Keratinocyte (primary cell): ENCODE measurements at regions not wholly inside any gene's neighbourhood (a gene's known extent, or its start where the extent isn't known, plus 50 kb on each side); places are given as distances from the start of the nearest gene placed in this dataset.

Experiments used
- DNase-seq: peaks from one replicate; pipeline ENCODE4 v3.0.0-alpha.2; 2011; ENCODE audit warnings: low read depth, missing footprints, low spot score
- FAIRE-seq: peaks from 2 replicates; lab custom pipeline; 2011; peaks lifted over from hg19 to GRCh38; lab: Jason Lieb, UNC
- H2AFZ ChIP-seq: 2 replicates; pipeline ENCODE4 v1.6.0; 2012; ENCODE audit warnings: low read length, control low read depth, inconsistent platforms; ENCODE audit not compliant: control insufficient read depth
- H3K27ac ChIP-seq: 2 replicates; pipeline ENCODE4 v1.5.1; 2011; ENCODE audit warnings: low read length; ENCODE audit not compliant: control insufficient read depth, insufficient read depth
- H3K27me3 ChIP-seq: 3 replicates; pipeline ENCODE4 v1.6.0; 2011; ENCODE audit warnings: low read length; ENCODE audit not compliant: control insufficient read depth, insufficient read depth; ENCODE audit errors: extremely low read depth
- H3K36me3 ChIP-seq, 2 experiments: 2 replicates in 1 of 2; 3 replicates in 1 of 2; pipeline ENCODE4 v1.5.1; 2011; ENCODE audit warnings: low read length in 2 of 2, mild to moderate bottlenecking in 1 of 2; ENCODE audit not compliant: control insufficient read depth in 2 of 2, insufficient read depth in 2 of 2; ENCODE audit errors: extremely low read depth in 1 of 2
- H3K4me1 ChIP-seq: 3 replicates; pipeline ENCODE4 v1.5.1; 2011; ENCODE audit warnings: low read length; ENCODE audit not compliant: control insufficient read depth, insufficient read depth; ENCODE audit errors: extremely low read depth
- H3K4me2 ChIP-seq: 3 replicates; pipeline ENCODE4 v1.6.0; 2011; ENCODE audit warnings: low read depth, low read length; ENCODE audit not compliant: control insufficient read depth, insufficient read depth; ENCODE audit errors: extremely low read depth
- H3K4me3 ChIP-seq, 3 experiments: fragments of 200-600 bp in 1 of 3; sonication (generic) in 1 of 3; 2 replicates in 2 of 3; 3 replicates in 1 of 3; pipeline ENCODE4 v1.5.1; 2011 to 2016; ENCODE audit warnings: low read length in 3 of 3, mild to moderate bottlenecking in 3 of 3, control low read depth in 2 of 3, inconsistent platforms in 1 of 3, low read depth in 1 of 3, mixed read lengths in 1 of 3, mixed run types in 1 of 3, moderate library complexity in 1 of 3; ENCODE audit not compliant: control insufficient read depth in 2 of 3, insufficient read depth in 2 of 3; ENCODE audit errors: extremely low read depth in 1 of 3
- H3K79me2 ChIP-seq: 2 replicates; pipeline ENCODE4 v1.6.0; 2012; ENCODE audit warnings: low read length; ENCODE audit not compliant: control insufficient read depth, insufficient read depth
- H3K9ac ChIP-seq: 3 replicates; pipeline ENCODE4 v1.6.0; 2011; ENCODE audit warnings: low read length; ENCODE audit not compliant: control insufficient read depth, insufficient read depth; ENCODE audit errors: extremely low read depth
- H3K9me1 ChIP-seq: 3 replicates; pipeline ENCODE4 v1.6.0; 2011; ENCODE audit warnings: low read length; ENCODE audit not compliant: control insufficient read depth, insufficient read depth; ENCODE audit errors: extremely low read depth
- H3K9me3 ChIP-seq: 2 replicates; pipeline ENCODE4 v1.5.1; 2012; ENCODE audit warnings: low read depth, low read length; ENCODE audit not compliant: control insufficient read depth
- H4K20me1 ChIP-seq: 3 replicates; pipeline ENCODE4 v1.6.0; 2011; ENCODE audit warnings: low read length; ENCODE audit not compliant: control insufficient read depth, insufficient read depth; ENCODE audit errors: extremely low read depth
- EZH2 ChIP-seq: IDR thresholded peaks from one replicate; pipeline ENCODE4 v1.6.1; 2012; ENCODE audit warnings: inconsistent platforms, mild to moderate bottlenecking, low read length, moderate library complexity
- dilution Hi-C: fragments of 300-500 bp; cut with MboI; formaldehyde crosslinking; loops from one replicate; pipeline ENCODE4 v1.7.0; 2020; ENCODE audit warnings: low sequenced_read_pairs; ENCODE audit not compliant: extremely low pct_ligation_motif_present
- TF ChIP-seq, protein P1 (sequence below), 3 experiments: IDR thresholded peaks in 1 of 3; conservative IDR thresholded peaks in 1 of 3; optimal IDR thresholded peaks in 1 of 3; 2 replicates in 2 of 3; 3 replicates in 1 of 3; pipeline versions ENCODE3 to v1.5.1; 2011; ENCODE audit warnings: low read length in 3 of 3, mild to moderate bottlenecking in 3 of 3, moderate library complexity in 2 of 3, control low read depth in 1 of 3, inconsistent platforms in 1 of 3; ENCODE audit not compliant: insufficient read depth in 2 of 3; ENCODE audit errors: extremely low read depth in 1 of 3

DNA sequence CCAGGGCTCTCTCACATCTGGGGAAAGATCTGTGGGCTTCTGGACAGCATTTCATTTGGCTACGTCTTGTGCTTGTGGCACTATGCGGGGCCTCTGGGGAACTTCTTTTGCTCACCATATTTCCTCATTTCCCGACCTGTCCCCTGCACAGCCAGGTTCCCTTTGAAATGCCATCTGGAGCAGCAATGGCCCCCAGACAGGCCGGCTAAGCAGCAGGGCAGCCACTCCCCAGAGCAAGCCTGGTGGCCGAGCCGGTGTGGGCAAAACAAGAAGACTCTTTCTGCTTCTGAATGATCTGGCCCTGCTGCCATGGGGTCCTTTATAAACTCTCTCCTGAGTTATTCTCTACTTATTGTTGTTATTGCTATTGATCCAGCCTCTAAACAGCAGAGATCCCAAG, 190.7 kb upstream of the NECTIN1 start:
- no peaks in the 10 kb centered on the region for H3K9me1 ChIP-seq
- H3K79me2 ChIP-seq = no peaks in the 10 kb centered on the region
- TF ChIP-seq, protein P1, sequence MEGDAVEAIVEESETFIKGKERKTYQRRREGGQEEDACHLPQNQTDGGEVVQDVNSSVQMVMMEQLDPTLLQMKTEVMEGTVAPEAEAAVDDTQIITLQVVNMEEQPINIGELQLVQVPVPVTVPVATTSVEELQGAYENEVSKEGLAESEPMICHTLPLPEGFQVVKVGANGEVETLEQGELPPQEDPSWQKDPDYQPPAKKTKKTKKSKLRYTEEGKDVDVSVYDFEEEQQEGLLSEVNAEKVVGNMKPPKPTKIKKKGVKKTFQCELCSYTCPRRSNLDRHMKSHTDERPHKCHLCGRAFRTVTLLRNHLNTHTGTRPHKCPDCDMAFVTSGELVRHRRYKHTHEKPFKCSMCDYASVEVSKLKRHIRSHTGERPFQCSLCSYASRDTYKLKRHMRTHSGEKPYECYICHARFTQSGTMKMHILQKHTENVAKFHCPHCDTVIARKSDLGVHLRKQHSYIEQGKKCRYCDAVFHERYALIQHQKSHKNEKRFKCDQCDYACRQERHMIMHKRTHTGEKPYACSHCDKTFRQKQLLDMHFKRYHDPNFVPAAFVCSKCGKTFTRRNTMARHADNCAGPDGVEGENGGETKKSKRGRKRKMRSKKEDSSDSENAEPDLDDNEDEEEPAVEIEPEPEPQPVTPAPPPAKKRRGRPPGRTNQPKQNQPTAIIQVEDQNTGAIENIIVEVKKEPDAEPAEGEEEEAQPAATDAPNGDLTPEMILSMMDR (optimal IDR thresholded peaks at IDR 0.05 in 1 of 3, IDR thresholded peaks at IDR 0.05 in 1 of 3, conservative IDR thresholded peaks at IDR 0.05 in 1 of 3; ENCODE audit: extremely low read depth in 1 of 3, insufficient read depth in 2 of 3, low read length in 3 of 3) = no peak
- no peak for TF ChIP-seq EZH2
- no peaks in the 10 kb centered on the region for H3K4me1 ChIP-seq
- H3K4me3 ChIP-seq = no peak overlapping the region
- dilution Hi-C loops = no loop called here
- no peak overlapping the region for H3K4me2 ChIP-seq
- peaks cover 36% of the 10 kb centered on the region for H3K27me3 ChIP-seq
- H3K36me3 ChIP-seq = no peaks in the 10 kb centered on the region
- no peak overlapping the region for H3K27ac ChIP-seq
- FAIRE-seq (no peak), DNase-seq (no peak)
- no peak overlapping the region for H3K9ac ChIP-seq
- no peak overlapping the region for H2AFZ ChIP-seq
- H3K9me3 ChIP-seq = no peaks in the 10 kb centered on the region
- no peaks in the 10 kb centered on the region for H4K20me1 ChIP-seq

GRCh38 chr11:119918347-119918746, 189.3 kb upstream of the NECTIN1 start:
- DNase-seq = no peak
- no peaks in the 10 kb centered on the region for H4K20me1 ChIP-seq
- H3K36me3 ChIP-seq = no peaks in the 10 kb centered on the region
- H2AFZ ChIP-seq = no peak overlapping the region
- H3K27me3 ChIP-seq = peaks cover 28% of the 10 kb centered on the region
- no peak overlapping the region for H3K9ac ChIP-seq
- H3K4me3 ChIP-seq = no peak overlapping the region
- H3K79me2 ChIP-seq = no peaks in the 10 kb centered on the region
- FAIRE-seq = no peak
- peaks cover 1% of the 10 kb centered on the region for H3K9me3 ChIP-seq
- no peak overlapping the region for H3K4me2 ChIP-seq
- H3K9me1 ChIP-seq = no peaks in the 10 kb centered on the region
- dilution Hi-C loops = no loop called here
- H3K27ac ChIP-seq = no peak overlapping the region
- no peaks in the 10 kb centered on the region for H3K4me1 ChIP-seq
- no peak for TF ChIP-seq EZH2
- TF ChIP-seq, protein P1 (optimal IDR thresholded peaks at IDR 0.05 in 1 of 3, IDR thresholded peaks at IDR 0.05 in 1 of 3, conservative IDR thresholded peaks at IDR 0.05 in 1 of 3; ENCODE audit: extremely low read depth in 1 of 3, insufficient read depth in 2 of 3, low read length in 3 of 3) = no peak
